ENCODE measurements at regions not wholly inside any gene's neighbourhood (a gene's known extent, or its start where the extent isn't known, plus 50 kb on each side); places are given as distances from the start of the nearest gene placed in this dataset.

DNA sequence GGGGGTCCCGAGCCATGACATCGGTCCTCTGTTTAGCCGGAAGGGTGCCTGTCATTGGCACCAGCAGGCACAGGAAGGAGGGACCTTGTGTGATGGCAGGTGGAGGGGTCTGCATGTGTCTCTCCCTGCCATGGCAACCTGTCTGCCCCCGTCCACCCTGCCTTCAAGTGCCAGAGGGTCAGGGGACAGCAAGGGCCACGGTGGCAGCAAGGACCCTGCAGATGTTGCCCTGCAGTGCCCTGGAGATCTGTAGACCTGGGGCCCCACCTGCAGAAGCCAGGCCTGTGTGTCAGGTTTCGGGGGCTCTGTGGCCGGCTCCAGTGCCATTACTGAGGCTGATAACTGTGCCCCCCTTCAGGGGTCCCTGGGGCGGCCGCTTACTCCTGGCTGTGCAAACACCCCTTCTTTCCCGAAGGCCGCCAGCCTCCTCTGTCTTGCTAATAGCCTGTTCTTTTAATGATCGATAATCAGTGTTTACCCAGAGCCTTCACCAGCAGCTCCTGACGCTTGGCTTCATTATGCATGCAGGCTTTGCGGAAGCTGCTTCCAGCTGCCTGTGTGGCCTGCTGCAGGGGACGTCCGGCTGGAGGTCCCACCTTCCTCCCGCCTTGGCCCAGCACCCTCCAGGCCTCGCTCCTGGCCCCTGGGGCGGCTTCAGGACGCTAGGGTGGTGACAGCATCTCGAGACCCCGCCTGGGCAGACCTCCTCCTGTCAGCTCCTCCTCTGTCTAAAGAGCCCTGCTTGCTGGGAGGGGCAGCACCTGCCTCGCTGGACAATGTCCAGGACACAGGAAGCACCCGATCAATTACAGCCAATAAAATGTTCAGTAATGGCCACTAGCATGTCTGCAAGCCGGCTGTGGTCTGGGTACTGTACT is 153.0 kb downstream of the KIF26A start:
- DNase-seq (ENCODE audit: low read depth) = no peak

DNA sequence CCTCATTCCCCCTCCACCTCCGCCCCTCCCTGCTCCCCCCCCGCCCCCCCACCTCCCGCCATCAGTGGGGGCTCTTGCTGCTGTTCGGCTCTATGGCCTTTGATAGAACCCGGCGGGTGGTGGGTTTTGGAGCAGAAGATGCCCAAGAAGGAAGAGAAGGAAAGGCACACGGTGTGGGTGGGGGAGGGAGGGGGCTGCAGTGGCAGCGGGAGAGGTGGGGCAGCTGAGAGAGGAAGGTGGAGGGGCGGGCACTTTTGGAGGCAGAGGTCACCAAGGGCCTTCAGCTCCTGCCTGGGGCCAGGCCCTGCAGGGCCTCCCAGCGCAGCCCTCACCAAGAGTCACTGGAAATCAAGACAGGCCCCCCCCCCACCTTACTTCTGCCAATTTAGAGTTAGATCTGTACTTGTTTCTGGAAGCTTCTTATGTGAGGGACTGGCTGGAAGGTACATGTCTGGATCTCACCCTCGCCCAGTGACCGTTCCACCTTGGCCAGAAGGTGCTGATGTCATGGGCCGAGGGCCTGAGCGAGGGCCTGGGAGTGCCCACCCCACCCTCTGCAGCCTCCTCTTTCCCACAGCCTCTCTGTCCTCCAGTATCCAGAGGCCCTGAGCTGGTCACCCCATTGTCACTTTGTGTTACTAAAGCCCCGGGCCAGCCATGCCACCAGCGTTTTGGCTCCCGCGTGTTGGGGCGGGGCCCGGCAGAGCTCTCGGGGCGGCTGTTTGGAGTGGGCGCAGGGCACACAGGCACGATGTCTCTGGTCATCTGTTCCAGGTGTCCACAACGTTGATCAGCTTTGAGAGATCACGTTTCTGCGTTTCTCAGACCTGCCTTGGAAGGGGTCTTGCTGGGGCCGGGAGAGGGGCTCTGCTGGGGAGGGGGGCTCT is 153.9 kb downstream of the KIF26A start:
- no peak for DNase-seq (ENCODE audit: low read depth)

DNA sequence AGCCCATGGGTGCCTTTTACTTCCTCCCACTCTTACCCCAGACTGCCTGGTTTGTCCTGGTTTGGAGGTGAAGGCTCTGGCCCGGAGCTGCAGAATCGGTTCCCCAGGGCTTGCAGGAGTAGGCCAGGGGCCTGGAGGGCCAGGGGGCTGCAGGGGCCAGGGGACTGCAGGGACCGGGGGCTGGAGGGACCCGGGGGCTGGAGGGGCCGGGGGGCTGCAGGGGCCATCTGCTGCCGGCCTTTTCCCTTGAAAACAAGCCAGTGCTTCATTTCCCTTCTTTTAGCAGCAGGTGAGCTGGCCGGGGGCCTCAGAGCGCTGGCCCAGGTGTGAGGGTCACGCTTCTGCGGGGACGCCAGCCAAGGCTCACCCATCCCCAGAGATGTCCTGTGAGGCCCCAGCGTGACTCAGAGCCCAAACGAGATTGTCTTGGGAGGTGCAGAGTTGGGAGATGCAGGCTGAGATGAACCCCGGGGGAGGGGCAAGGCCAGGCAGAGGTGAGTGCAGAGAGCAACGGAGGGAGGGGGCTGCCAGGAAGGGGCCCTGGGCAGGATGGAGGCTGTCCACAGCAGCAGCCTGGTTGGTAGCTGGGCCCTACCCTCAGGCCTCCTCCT is 154.9 kb downstream of the KIF26A start:
- DNase-seq (ENCODE audit: low read depth) = no peak

DNA sequence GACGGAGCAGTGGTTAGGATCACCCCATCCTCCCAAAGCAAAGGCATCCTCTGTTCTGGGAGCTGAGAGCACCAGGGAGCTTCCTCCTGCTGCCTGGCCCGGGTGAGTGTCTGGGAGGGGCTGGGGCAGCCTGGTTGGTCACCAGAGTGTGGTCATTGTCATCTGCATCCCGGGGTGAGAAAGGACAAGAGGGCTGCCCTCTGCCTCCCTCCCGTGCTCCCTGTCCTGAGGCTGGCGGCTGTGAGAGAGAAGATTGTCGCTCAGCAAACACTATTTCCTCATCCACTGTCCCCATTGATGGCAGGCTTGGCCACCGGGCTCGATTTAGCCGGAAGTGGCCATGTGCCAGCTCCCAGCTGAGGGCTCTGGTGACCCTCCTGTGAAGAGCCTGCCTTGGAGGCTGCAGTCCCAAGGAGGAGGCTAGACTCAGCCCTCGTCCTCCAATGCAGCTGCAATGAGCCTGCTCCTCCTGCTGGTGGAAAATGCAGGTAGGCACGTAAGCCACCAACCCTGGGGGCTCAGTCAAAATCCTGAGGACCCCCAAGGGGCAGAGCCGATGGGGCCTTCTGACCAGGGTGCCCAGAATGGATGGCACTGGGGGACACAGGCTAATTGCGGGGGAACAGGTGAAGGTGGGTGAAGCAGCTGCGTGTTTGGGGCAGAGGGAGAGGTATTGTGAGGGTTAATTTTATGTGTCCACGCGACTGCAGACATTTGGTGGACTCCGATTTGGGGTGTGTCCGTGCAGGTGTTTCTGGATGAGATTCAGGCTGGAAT is 155.7 kb downstream of the KIF26A start:
- DNase-seq (ENCODE audit: low read depth) = no peak

DNA sequence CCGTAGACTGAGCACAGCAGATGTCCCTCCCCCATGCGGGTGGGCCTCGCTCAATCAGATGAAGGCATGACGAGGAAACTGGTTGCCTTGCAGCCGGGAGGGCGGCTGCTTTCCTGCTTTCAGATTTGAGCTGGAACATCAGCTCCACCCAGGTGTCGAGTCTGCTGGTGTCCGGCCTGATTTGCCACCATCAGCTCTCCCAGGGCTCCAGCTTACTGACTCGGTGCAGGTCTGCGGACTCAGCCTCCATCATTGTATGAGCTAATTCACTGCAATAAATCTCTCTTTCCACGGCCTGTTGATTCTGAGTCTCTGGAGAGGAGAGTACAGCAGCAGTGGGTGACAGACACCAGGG is 156.2 kb downstream of the KIF26A start:
- DNase-seq (ENCODE audit: low read depth) = no peak

DNA sequence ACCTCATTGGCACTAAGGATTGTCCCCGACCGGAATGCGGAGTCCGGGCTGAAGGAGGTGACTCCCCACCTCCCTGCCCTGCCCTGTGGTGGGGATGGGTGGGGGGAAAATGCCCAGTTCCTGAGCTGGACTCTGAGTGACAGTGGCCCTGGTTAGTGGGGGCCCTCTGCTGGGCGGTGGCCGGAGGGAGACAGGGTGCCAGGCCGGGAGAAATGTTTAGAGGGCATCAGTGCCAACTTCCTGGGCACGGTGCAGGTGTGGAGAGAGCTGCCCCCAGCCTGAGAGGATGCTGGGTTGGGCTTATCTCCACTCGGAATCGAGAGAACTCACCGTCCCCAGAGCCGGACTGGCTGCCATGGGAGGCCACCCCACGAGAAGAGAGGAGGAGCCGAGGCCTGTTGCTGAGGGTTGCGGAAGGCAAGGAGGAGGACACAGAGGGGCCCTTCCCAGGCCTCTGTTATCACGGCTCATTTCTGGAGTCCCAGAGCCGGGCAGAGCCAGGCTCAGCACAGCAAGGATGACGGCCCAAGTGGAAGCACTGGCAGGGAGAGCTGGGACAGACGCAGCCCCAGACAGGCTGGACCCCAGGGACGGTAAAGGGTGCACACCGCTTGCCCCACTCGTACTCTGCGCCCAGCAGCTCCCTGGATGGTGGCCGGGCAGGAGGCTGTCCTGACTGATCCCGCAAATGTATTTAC is 156.7 kb downstream of the KIF26A start:
- DNase-seq (ENCODE audit: low read depth) = no peak

DNA sequence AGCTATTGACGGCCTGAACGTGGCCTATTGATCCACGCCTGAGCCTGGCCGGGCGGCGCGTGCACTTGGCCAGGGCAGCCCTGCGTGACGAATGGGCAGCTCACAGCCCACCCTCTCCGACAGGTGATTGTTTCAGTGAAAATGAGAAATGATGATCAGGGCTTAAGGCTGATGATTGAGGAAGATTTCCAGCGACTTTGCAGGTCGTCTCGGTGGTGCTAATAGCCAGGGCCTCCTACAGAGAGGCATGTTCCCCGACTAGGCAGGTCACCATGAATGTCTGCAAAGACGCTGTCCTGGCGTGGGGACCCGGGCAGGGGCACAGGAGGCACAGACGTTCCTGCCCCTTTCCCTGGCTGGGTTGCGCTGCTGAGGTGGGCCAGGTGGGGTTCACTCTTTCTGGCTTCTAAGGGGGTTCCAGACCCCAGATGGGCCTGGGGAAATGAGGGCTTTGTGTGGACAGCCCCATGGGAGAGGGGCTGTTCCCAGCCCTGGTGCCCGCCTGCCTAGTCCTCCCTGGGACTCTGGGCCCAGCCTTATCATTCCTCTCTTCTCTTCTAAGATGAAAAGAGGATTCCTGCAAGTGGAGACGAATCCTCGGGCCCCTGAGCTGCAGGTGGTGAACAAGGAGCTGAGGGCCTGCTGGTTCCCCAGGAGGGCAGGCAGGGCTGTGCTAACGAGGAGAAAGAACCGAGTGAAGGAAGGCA is 157.4 kb downstream of the KIF26A start:
- DNase-seq (ENCODE audit: low read depth) = no peak

DNA sequence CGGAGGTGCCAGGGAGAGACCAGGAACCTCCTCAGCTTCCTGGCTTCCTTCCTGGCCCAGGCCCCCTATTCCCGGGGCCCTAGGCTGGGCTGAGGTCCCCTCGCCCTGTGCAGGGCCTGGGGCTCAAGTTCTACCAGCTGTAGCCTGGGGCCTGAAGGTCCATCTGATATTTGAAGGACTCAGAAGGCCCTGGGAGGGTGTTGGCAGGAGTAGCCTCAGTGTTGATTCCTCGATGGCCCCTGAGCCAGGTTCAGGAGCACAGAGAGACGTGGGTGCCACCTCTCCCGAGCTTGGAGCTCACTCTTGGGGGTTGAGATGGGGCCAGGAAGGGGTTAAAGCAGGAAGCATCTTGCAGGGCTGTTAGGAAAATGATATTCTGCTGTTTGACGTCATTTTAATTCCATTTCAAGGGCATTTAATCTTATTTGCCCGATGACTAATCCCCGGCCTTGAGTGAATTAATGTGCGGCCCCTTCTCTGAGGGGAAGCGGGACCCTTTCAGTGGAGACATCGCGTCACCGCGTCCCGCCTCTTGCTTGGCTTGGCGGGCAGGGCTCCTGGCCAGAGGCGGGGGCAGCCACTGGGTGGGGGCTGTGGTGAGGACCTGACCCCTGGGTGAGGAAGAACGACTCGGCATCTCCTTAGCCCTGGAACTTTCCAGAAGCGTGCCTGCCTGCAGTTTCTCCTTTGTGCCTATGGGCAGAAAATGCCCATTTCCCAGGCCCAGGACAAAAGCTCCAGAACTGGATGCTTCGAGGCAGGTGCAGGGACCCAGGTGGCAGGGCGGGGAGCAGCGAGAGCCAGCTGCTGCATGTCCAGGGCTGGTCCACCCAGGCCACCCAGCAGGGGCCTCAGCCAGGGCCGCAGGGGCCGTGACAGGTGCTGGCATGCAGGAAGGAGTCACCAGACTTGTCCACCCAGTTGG is 158.3 kb downstream of the KIF26A start:
- DNase-seq (ENCODE audit: low read depth) = no peak

DNA sequence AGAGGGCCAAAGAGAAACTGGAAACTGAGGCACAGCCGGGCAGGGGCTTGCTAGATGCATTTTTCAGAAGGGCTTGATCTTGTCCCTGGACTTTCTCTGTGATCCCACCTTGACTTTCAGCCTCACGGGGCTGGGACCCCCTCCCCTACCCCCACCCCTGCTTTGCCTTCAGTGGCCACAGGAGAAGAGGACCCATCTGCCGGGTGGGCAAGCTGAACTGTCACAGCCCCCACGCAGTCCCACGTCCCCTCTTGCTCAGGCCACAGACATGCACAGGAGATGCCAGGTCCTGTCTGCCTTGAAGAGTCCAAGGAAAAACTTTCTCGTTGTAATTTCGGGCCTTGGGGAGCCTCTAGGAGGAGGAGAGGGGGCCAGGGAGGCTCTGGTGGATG is 158.9 kb downstream of the KIF26A start:
- DNase-seq (ENCODE audit: low read depth) = no peak

DNA sequence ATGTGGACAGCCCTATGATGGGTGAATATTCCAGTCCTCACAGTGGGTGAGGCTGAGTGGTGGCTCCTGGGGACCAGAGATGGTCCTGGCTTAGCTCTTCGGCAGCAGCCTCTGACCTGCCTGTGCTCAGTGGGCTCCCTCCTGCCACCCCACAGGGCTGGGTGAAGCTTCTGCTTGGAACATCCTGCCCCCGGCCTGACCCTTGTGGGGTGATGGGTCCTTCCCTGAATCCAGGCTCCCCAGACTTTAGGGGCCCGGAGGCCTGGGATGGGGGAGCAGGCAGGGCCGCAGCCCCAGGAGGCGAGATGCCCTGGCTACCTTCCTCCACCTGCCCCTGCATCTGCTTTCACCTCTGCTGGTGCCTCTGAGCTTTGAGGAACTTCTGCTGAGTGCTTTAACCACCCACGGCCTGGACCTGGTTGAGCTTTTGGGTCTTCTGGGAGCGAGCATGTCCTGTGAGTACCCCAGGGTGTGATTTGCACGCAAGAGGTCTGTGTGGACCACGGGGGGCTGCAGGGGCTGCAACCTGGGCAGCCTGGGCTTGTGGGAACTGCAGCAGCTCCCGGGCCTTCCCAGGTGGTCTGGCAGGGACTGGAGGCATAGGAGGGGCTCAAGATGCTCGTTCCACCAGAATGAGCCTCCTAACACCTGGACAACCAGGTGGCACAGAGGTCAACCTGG is 159.5 kb downstream of the KIF26A start:
- DNase-seq (ENCODE audit: low read depth) = no peak

DNA sequence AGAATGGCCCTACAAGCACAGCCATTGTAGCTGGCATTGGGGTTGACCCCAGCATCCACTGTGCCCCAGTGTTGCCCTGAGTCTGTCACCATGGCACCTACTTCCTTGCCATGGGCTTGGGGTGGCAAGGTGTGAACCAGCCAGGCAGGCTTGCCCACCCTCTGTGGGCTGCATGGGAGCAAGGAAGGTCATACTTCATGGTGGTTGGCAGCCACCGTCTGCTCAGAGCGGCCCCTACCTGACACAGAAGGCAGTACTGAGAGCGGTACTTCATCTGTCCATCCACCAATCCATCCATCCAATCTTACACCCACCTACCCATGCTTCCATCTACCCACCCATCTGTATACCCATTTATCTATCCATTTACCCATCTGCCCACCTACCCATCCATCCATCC is 160.1 kb downstream of the KIF26A start:
- no peak for DNase-seq (ENCODE audit: low read depth)

DNA sequence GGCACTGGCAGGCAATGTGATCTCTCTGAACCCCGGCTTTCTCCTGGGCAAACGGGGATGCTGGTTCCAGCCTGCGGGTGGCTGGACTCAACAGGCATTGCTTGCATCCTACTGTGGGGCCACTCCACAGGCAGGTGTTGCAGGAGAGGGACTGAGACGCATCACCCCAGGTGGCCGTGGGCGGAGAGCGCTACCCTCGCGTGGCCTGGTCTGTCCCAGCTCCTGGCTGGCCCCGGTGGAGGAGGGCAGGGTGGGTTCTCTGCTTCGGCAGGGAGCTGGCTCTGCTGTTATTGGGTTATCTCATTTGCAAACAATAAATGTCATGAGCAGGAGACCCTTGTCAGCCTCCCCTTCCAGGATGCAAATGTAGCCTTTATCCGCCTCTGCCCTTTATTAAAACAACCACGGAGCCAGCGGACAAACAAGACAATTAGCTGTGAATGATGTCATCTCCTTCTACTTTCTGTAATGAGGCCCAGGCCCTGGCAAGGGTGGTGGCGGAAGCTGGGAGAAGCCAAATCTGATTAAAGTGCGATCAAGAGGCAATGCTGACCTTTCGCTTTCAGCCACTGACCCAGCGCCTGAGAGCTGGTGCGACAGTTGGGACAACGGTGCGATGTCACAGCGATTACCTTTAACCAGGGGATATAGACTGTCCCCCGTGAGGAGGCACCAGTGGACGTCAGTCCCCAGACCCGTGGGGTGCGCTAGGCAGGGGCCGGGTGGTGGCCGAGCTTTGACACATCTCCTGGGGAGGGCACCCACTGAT is 161.8 kb downstream of the KIF26A start:
- no peak for DNase-seq (ENCODE audit: low read depth)

DNA sequence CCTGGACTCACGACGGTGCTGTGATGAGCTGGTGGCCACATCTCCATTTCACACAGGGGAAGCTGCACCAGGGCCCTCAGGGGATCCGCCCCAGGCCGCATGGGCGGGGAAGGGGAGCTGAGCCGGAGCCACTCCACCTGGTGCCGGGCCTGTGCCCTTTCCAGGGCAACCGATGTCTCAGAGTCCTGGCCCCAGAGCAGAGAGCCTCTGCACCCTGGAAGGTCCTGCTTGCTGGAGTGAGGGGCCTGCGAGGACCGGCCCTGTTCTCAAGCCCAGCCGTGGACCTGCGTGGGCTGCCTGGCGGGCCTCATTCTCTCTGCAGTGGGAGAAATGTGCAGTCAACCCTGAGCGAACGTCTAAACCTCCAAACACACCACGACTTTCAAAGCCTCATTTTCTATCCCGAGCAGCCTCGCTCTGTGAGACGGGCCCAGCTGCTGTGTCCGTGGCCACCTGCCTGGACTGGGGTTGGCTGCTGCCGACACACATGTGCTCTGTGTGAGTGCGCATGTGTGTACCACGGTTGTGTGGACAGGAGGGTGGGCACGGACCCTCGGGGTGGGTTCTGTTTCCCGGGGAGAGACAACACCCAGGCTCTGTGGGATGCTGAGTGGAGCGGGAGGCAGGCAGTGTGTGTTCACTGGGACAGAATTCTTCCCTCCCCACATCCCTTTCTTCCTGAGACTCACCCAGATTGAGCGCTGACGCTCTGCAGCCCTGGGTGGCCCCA is 163.5 kb downstream of the KIF26A start:
- DNase-seq (ENCODE audit: low read depth) = no peak

DNA sequence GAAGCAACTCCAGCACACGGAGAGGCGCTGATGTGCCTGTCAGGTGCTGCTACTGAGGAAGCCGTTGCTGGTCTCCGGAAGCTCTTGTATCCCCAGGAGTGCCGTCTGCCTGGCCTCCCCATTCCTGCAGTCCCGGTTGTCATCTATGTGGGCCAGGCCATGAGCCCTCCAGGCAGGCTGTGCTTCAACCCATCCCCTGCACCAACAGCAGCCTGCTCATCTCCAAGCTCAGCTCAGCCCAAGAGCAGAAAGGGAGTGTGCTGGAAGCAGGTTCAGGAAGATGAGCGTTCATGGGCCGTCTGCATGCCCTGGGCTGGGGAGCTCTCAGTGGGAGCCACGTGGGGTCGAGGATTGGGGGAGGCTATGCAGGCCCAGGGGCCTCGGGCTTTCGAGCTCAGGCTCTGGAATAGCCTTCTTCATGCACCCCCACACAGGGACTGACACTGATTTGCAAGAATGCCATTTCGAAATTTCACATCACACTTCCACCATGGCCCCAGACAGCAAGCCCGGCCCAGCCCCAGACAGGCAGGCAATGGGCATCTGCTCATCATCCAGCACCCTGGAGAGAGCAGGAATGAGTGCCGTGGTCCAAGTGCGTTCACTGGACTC is 164.5 kb downstream of the KIF26A start:
- no peak for DNase-seq (ENCODE audit: low read depth)

DNA sequence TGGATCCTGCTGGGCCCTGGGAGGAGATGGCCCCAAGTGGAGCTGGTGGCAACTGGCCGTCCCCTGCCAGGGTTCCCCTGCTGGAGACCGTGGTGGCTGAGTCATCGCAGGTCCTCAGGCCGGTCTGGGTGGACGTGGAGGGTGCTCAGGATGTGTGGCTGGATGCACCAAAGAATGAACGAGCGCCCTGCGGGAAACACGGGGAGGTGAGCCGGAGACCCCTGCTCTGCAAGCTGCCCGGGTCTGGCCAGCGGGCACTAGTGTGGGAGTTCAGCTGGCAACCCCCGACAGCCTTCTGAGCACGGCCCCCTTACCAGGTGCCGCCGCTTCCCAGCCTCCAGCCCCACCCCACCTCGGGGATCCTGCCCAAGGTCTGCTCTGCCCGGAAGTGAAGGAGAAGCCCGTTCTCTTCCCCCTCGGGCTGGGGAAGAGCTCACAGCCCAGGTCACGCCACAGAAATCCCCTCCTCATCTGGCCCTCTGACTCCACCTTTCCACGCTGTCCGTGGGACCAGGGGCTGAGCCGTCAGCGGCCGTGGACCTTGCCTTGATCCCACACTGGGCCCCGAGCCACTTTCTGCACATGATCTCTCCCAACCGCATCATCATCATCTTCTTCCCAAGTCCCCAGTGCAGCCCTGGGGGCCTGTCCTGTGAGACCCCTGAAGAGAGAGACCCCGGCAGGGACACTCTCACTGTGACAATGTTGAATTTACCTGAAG is 165.5 kb downstream of the KIF26A start:
- no peak for DNase-seq (ENCODE audit: low read depth)
